K562 (cell line): ENCODE measurements at regions not wholly inside any gene's neighbourhood (a gene's known extent, or its start where the extent isn't known, plus 50 kb on each side); places are given as distances from the start of the nearest gene placed in this dataset.
A peak's percentile ranks its signal among the peaks of the same experiment; 100 is the strongest.

Source experiments
- ATAC-seq: fragments of 200-7000 bp; cut with Tn5 transposase; 3 replicates; pipeline ENCODE4 v1.9.1; 2020; ENCODE audit warnings: moderate library complexity
- BruUV-seq: library from RNA; stranded (reverse); fragments of 400-500 nt; replicated peaks from 2 replicates; lab custom pipeline; 2021; lab: Mats Ljungman, UMichigan
- CTCF ChIA-PET: fragments of 300-600 bp; formaldehyde crosslinking; extraction: SDS; loops from one replicate; lab custom pipeline; 2021; ENCODE audit warnings: low intra/inter-chr PET ratio; lab: Yijun Ruan, JAX
- POLR2A ChIA-PET: fragments of 300-600, 350-650 bp; sonication (Branson Sonifier 250); formaldehyde crosslinking; extraction: SDS; loops from one replicate; lab custom pipeline; 2021; ENCODE audit warnings: antibody characterized with exemption, inconsistent platforms; lab: Yijun Ruan, JAX
- DNase-seq, 4 experiments: peaks; one replicate each; pipeline versions ENCODE4 v3.0.0 to v3.0.0-alpha.2; 2011 to 2018; ENCODE audit warnings: low spot score in 3 of 4, mixed read lengths in 3 of 4; ENCODE audit errors: extremely low read depth in 1 of 4
- FAIRE-seq: peaks from 2 replicates; lab custom pipeline; 2011; peaks lifted over from hg19 to GRCh38; lab: Jason Lieb, UNC
- H2AFZ ChIP-seq: 2 replicates; pipeline ENCODE4 v1.6.0; 2011; ENCODE audit warnings: low read depth, low read length, control low read depth, inconsistent platforms
- H3K27ac ChIP-seq: fragments of 200-600 bp; 3 replicates; pipeline ENCODE4 v1.8.0; 2011; ENCODE audit warnings: low read depth, mild to moderate bottlenecking, control low read depth, inconsistent platforms, low read length, moderate library complexity, mixed read lengths; ENCODE audit errors: extremely low read depth
- H3K27me3 ChIP-seq, 2 experiments: fragments of 300-600 bp in 1 of 2; 2 replicates in 1 of 2; 3 replicates in 1 of 2; pipeline versions ENCODE4 v1.6.0 to v1.8.0; 2011; ENCODE audit warnings: inconsistent platforms in 2 of 2, low read length in 2 of 2, mild to moderate bottlenecking in 1 of 2, mixed read lengths in 1 of 2, moderate library complexity in 1 of 2; ENCODE audit not compliant: control insufficient read depth in 2 of 2, insufficient read depth in 2 of 2
- H3K36me3 ChIP-seq: fragments of 300-600 bp; 3 replicates; pipeline ENCODE4 v1.8.0; 2011; ENCODE audit warnings: mild to moderate bottlenecking, low read length, inconsistent platforms; ENCODE audit not compliant: control insufficient read depth, insufficient read depth
- H3K4me1 ChIP-seq, 2 experiments: fragments of 200-600 bp in 1 of 2; replicated peaks in 1 of 2; 2 replicates in 1 of 2; 3 replicates in 1 of 2; pipeline versions ENCODE4 v1.5.1 to v1.8.0; 2011; ENCODE audit warnings: inconsistent platforms in 2 of 2, low read length in 2 of 2, mild to moderate bottlenecking in 1 of 2, mixed read lengths in 1 of 2, moderate library complexity in 1 of 2; ENCODE audit not compliant: control insufficient read depth in 2 of 2, insufficient read depth in 2 of 2
- H3K4me2 ChIP-seq: 2 replicates; pipeline ENCODE4 v1.6.1; 2011; ENCODE audit warnings: low read length, control low read depth, inconsistent platforms, mixed read lengths; ENCODE audit not compliant: insufficient read depth
- H3K4me3 ChIP-seq: fragments of 200-600 bp; sonication (generic), shearing (Covaris generic); 2 replicates; pipeline ENCODE4 v1.5.1; 2016; ENCODE audit warnings: control low read depth, inconsistent platforms
- H3K79me2 ChIP-seq: fragments of 200-600 bp; 3 replicates; pipeline ENCODE4 v1.8.0; 2011; ENCODE audit warnings: low read length, inconsistent platforms; ENCODE audit not compliant: control insufficient read depth, insufficient read depth
- H3K9ac ChIP-seq, 2 experiments: 2 replicates each; pipeline versions ENCODE4 v1.6.0 to v1.6.1; 2011; ENCODE audit warnings: low read depth in 2 of 2, low read length in 2 of 2, control low read depth in 1 of 2, inconsistent platforms in 1 of 2, mild to moderate bottlenecking in 1 of 2, mixed read lengths in 1 of 2; ENCODE audit not compliant: insufficient read depth in 1 of 2
- H3K9me1 ChIP-seq: one replicate; pipeline ENCODE4 v1.6.0; 2011; ENCODE audit warnings: inconsistent platforms, mild to moderate bottlenecking, low read length, moderate library complexity; ENCODE audit not compliant: control insufficient read depth, insufficient read depth
- H3K9me3 ChIP-seq: replicated peaks from 2 replicates; pipeline ENCODE4 v1.5.1; 2011; ENCODE audit warnings: low read depth, low read length, inconsistent platforms; ENCODE audit not compliant: control insufficient read depth, insufficient read depth
- H4K20me1 ChIP-seq: replicated peaks from 2 replicates; pipeline ENCODE4 v1.6.1; 2011; ENCODE audit warnings: low read length, inconsistent platforms, mixed read lengths; ENCODE audit not compliant: control insufficient read depth, insufficient read depth
- DIDO1 ChIP-seq: fragments of 450-650 bp; IDR thresholded peaks from 2 replicates; pipeline ENCODE4 v1.6.1; 2016; ENCODE audit warnings: low read depth, missing biosample characterization, missing genetic modification characterization
- FOXP1 ChIP-seq: sonication (generic); formaldehyde crosslinking; IDR thresholded peaks from 2 replicates; pipeline ENCODE4 v1.8.0; 2022; ENCODE audit warnings: mild to moderate bottlenecking, missing genetic modification reagents
- HNRNPK ChIP-seq: fragments of 200-400 bp; formaldehyde crosslinking; IDR thresholded peaks from one replicate; pipeline ENCODE4 v1.6.1; 2018; ENCODE audit warnings: mild to moderate bottlenecking, low read depth, low read length; ENCODE audit not compliant: poor library complexity, severe bottlenecking
- RBM17 ChIP-seq: fragments of 200-400 bp; formaldehyde crosslinking; IDR thresholded peaks from 2 replicates; pipeline ENCODE4 v1.6.1; 2017; ENCODE audit warnings: low read depth, mild to moderate bottlenecking, low read length, borderline replicate concordance
- ZKSCAN3 ChIP-seq: fragments of 250-450 bp; sonication (Bioruptor Pico); IDR thresholded peaks from 2 replicates; pipeline ENCODE4 v1.4.0; 2020
- ZNF212 ChIP-seq: fragments of 450-650 bp; formaldehyde crosslinking; IDR thresholded peaks from 2 replicates; pipeline ENCODE4 v1.4.0; 2020; ENCODE audit warnings: mild to moderate bottlenecking
- ZNF644 ChIP-seq: fragments of 200-800 bp; sonication (Bioruptor generic); IDR thresholded peaks from 2 replicates; pipeline ENCODE4 v1.6.1; 2016; ENCODE audit warnings: low read depth, missing genetic modification characterization, missing compliant biosample characterization
- WGBS: fragments of 100-300 bp; shearing (Covaris generic); methylation state at CpG from one replicate; pipeline ENCODE4 v1.1.6; 2016; ENCODE audit warnings: low coverage, mixed read lengths; ENCODE audit not compliant: insufficient coverage; ENCODE audit errors: missing lambda C conversion rate; 5-methylcytosine and 5-hydroxymethylcytosine counted together
- in situ Hi-C: fragments of 300-500 bp; cut with MboI; formaldehyde crosslinking; loops from 4 replicates; pipeline ENCODE4 v1.15.0; 2018; ENCODE audit warnings: inconsistent platforms, mixed read lengths
- intact Hi-C: fragments of 100-400 bp; cut with micrococcal nuclease; formaldehyde crosslinking; loops from 2 replicates; pipeline ENCODE4 v1.14.2; 2022
- TF ChIP-seq, protein P1 (sequence below): fragments of 450-650 bp; formaldehyde crosslinking; IDR thresholded peaks from 2 replicates; pipeline ENCODE4 v1.4.0; 2020; ENCODE audit warnings: mild to moderate bottlenecking, mixed read lengths
- TF ChIP-seq, protein P2 (sequence below): fragments of 450-650 bp; formaldehyde crosslinking; IDR thresholded peaks from 2 replicates; pipeline ENCODE4 v1.4.0; 2022; ENCODE audit warnings: missing genetic modification characterization
- TF ChIP-seq, protein P3 (sequence below): fragments of 450-650 bp; IDR thresholded peaks from 2 replicates; pipeline ENCODE4 v1.6.1; 2018; ENCODE audit not compliant: partially characterized antibody

DNA sequence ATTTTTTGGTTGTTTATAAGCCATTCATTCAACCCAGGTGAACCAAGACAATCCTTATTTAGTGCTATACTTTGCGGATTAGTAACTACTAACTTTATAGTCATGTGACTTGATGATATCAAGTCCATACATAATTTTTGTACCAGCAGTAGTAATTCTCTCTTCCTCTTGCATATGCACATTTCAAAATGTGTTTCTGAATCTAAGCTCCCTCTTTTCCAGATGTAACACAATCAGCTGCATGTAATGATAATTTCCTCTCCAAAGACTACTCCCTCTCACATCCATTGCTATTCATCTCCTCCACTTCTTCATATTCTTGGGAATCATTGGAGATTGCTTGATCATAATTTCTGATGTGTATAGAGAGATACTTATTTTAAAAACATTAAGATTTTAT lies 510.1 kb upstream of the CDH18 start:
- DNase-seq = no peak
- BruUV-seq = no TSS peak
- ChIA-PET CTCF (no interaction called here), POLR2A (no interaction called here)
- Histone ChIP-seq H3K4me2 (no peak overlapping the region), H3K4me1 (no peaks in the 10 kb centered on the region), H3K9me1 (no peaks in the 10 kb centered on the region), H4K20me1 (no peaks in the 10 kb centered on the region), H3K36me3 (no peaks in the 10 kb centered on the region), H3K27ac (no peak overlapping the region), H3K27me3 (no peaks in the 10 kb centered on the region), H3K9me3 (peaks cover 1% of the 10 kb centered on the region; the same call in 1 of the 2 replicates), H3K9ac (no peak overlapping the region), H3K4me3 (no peak overlapping the region), H3K79me2 (no peaks in the 10 kb centered on the region), H2AFZ (no peak overlapping the region)
- TF ChIP-seq, protein P1, sequence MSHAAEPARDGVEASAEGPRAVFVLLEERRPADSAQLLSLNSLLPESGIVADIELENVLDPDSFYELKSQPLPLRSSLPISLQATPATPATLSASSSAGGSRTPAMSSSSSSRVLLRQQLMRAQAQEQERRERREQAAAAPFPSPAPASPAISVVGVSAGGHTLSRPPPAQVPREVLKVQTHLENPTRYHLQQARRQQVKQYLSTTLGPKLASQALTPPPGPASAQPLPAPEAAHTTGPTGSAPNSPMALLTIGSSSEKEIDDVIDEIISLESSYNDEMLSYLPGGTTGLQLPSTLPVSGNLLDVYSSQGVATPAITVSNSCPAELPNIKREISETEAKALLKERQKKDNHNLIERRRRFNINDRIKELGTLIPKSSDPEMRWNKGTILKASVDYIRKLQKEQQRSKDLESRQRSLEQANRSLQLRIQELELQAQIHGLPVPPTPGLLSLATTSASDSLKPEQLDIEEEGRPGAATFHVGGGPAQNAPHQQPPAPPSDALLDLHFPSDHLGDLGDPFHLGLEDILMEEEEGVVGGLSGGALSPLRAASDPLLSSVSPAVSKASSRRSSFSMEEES (CRISPR knock-in tag) = peak; percentile 69
- no peak for TF ChIP-seq ZKSCAN3
- no peak for TF ChIP-seq RBM17
- intact Hi-C loops = no loop called here
- no peak for ATAC-seq
- WGBS = 0% methylated on average over 1 of the region's 1 CpG
- FAIRE-seq = no peak
- in situ Hi-C loops = no loop called here

DNA sequence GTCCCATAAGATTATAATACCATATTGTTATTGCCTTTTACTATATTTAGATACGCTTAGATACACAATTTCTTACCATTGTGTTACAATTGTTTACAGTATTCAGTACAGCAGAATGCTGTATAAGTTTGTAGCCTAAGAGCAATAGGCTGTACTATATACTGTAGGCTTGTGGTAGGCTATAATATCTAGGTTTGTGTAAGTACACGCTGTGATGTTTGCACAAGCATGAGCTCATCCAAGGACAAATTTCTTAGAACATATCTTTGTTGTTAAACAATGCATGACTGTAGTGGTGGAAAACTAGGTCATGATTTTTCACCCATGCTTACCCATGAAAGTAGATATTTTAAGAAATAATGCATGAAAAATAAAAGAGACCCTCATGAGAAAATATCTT lies 509.4 kb upstream of the CDH18 start:
- Histone ChIP-seq H3K9ac (no peak overlapping the region), H3K36me3 (no peaks in the 10 kb centered on the region), H3K79me2 (no peaks in the 10 kb centered on the region), H3K27ac (no peak overlapping the region), H4K20me1 (no peaks in the 10 kb centered on the region), H3K4me1 (no peaks in the 10 kb centered on the region), H3K9me3 (peaks cover 1% of the 10 kb centered on the region; the same call in 1 of the 2 replicates), H3K4me2 (no peak overlapping the region), H2AFZ (no peak overlapping the region), H3K4me3 (no peak overlapping the region), H3K27me3 (no peaks in the 10 kb centered on the region), H3K9me1 (no peaks in the 10 kb centered on the region)
- CTCF ChIA-PET = no interaction called here
- DNase-seq = no peak
- in situ Hi-C loops (no loop called here), intact Hi-C loops (no loop called here)
- no peak for FAIRE-seq
- no peak for ATAC-seq
- WGBS = 0% methylated on average over 2 of the region's 2 CpGs
- BruUV-seq = no TSS peak
- POLR2A ChIA-PET = no interaction called here
- TF ChIP-seq, protein P2, sequence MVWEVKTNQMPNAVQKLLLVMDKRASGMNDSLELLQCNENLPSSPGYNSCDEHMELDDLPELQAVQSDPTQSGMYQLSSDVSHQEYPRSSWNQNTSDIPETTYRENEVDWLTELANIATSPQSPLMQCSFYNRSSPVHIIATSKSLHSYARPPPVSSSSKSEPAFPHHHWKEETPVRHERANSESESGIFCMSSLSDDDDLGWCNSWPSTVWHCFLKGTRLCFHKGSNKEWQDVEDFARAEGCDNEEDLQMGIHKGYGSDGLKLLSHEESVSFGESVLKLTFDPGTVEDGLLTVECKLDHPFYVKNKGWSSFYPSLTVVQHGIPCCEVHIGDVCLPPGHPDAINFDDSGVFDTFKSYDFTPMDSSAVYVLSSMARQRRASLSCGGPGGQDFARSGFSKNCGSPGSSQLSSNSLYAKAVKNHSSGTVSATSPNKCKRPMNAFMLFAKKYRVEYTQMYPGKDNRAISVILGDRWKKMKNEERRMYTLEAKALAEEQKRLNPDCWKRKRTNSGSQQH = no peak
- TF ChIP-seq, protein P3, sequence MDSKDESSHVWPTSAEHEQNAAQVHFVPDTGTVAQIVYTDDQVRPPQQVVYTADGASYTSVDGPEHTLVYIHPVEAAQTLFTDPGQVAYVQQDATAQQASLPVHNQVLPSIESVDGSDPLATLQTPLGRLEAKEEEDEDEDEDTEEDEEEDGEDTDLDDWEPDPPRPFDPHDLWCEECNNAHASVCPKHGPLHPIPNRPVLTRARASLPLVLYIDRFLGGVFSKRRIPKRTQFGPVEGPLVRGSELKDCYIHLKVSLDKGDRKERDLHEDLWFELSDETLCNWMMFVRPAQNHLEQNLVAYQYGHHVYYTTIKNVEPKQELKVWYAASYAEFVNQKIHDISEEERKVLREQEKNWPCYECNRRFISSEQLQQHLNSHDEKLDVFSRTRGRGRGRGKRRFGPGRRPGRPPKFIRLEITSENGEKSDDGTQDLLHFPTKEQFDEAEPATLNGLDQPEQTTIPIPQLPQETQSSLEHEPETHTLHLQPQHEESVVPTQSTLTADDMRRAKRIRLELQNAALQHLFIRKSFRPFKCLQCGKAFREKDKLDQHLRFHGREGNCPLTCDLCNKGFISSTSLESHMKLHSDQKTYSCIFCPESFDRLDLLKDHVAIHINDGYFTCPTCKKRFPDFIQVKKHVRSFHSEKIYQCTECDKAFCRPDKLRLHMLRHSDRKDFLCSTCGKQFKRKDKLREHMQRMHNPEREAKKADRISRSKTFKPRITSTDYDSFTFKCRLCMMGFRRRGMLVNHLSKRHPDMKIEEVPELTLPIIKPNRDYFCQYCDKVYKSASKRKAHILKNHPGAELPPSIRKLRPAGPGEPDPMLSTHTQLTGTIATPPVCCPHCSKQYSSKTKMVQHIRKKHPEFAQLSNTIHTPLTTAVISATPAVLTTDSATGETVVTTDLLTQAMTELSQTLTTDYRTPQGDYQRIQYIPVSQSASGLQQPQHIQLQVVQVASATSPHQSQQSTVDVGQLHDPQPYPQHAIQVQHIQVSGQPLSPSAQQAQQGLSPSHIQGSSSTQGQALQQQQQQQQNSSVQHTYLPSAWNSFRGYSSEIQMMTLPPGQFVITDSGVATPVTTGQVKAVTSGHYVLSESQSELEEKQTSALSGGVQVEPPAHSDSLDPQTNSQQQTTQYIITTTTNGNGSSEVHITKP = no peak
- TF ChIP-seq DIDO1 (no peak), ZNF212 (no peak), FOXP1 (CRISPR knock-in tag) (no peak), ZNF644 (tag) (no peak), HNRNPK (no peak)
